H1 (cell line): ENCODE measurements at regions not wholly inside any gene's neighbourhood (a gene's known extent, or its start where the extent isn't known, plus 50 kb on each side); places are given as distances from the start of the nearest gene placed in this dataset.

Experiments used
- FOSL1 ChIP-seq: IDR thresholded peaks from 2 replicates; pipeline ENCODE4 v1.6.1; 2011; ENCODE audit warnings: mild to moderate bottlenecking, low read depth, low read length, moderate library complexity; ENCODE audit not compliant: insufficient read depth
- GABPA ChIP-seq: IDR thresholded peaks from 2 replicates; pipeline ENCODE4 v1.6.1; 2011; ENCODE audit warnings: mild to moderate bottlenecking, low read length, moderate library complexity, borderline replicate concordance; ENCODE audit not compliant: insufficient read depth
- KDM1A ChIP-seq: fragments of 200-600, 300-600 bp; sonication (generic); IDR thresholded peaks from 2 replicates; pipeline ENCODE4 v1.7.1; 2016; ENCODE audit warnings: mild to moderate bottlenecking, low read length, borderline replicate concordance
- MAFK ChIP-seq: IDR thresholded peaks from 2 replicates; pipeline ENCODE4 v1.6.1; 2012; ENCODE audit warnings: low read depth, mild to moderate bottlenecking, improper control_type of control experiment, low read length
- SIX5 ChIP-seq: IDR thresholded peaks from 2 replicates; pipeline ENCODE4 v1.6.1; 2011; ENCODE audit warnings: mild to moderate bottlenecking, low read depth, low read length
- TBP ChIP-seq: IDR thresholded peaks from 2 replicates; pipeline ENCODE4 v1.6.1; 2011; ENCODE audit warnings: low read depth, low read length, improper control_type of control experiment
- TCF12 ChIP-seq: IDR thresholded peaks from 2 replicates; pipeline ENCODE4 v1.6.1; 2011; ENCODE audit warnings: low read depth, mild to moderate bottlenecking, low read length

DNA sequence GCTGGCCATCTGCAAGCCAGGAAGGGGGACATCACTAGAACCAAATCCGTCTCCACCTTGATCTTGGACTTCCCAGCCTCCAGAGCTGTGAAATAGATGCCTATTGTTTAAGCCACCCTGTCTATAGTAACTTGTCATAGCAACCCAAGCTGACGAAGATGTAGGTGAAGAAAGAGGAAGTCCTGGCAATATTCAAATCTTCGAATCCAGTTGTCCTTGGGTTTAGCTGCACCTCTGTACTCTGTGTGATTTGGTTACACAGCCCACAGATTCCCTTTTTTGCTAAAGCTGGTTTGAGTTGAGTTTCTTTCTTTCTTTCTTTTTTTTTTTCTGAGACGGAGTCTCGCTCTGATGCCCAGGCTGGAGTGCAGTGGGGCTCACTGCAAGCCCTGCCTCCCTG, 68.0 kb upstream of the XCR1 start (continued):
- TF ChIP-seq GABPA (no peak), TCF12 (no peak), KDM1A (no peak), FOSL1 (no peak), TBP (no peak), MAFK (no peak), SIX5 (no peak)
